B cell (primary cell): ENCODE measurements at regions not wholly inside any gene's neighbourhood (a gene's known extent, or its start where the extent isn't known, plus 50 kb on each side); places are given as distances from the start of the nearest gene placed in this dataset.

Experiments
- ATAC-seq: fragments of 200-7000 bp; cut with Tn5 transposase; one replicate; pipeline ENCODE4 v1.10.0; 2021; ENCODE audit warnings: low read depth, mild to moderate bottlenecking, moderate number of reproducible peaks, moderate library complexity
- CTCF ChIA-PET: fragments of 350-600 bp; sonication (Branson Sonifier 250); formaldehyde crosslinking; loops from one replicate; lab custom pipeline; 2021; ENCODE audit warnings: antibody characterized with exemption, inconsistent platforms; lab: Charles Lee
- POLR2A ChIA-PET: fragments of 350-600 bp; sonication (Branson Sonifier 250); formaldehyde crosslinking; loops from one replicate; lab custom pipeline; 2021; ENCODE audit warnings: antibody characterized with exemption; lab: Charles Lee
- DNase-seq: peaks from one replicate; pipeline ENCODE4 v3.0.0; 2013
- H2AFZ ChIP-seq: 2 replicates; pipeline ENCODE4 v1.6.1; 2012; ENCODE audit warnings: mild to moderate bottlenecking, low read depth, low read length; ENCODE audit not compliant: insufficient read depth, poor library complexity, severe bottlenecking
- H3K27ac ChIP-seq, 2 donors: 1 replicate in 1 of 2; 2 replicates in 1 of 2; pipeline ENCODE4 v1.5.1; 2012 to 2013; ENCODE audit warnings: low read length in 2 of 2, mild to moderate bottlenecking in 2 of 2, moderate library complexity in 1 of 2
- H3K27me3 ChIP-seq, 4 experiments: fragments of 200-600 bp in 1 of 4; sonication (generic) in 1 of 4; replicated peaks in 1 of 4; 1 replicate in 2 of 4; 2 replicates in 2 of 4; pipeline versions ENCODE4 v1.6.1 to v1.7.0; 2013 to 2016; ENCODE audit warnings: low read length in 3 of 4, mild to moderate bottlenecking in 2 of 4, mixed read lengths in 1 of 4, moderate library complexity in 1 of 4; ENCODE audit not compliant: insufficient read depth in 4 of 4, control insufficient read depth in 3 of 4; ENCODE audit errors: control extremely low read depth in 1 of 4
- H3K36me3 ChIP-seq, 2 experiments: replicated peaks in 1 of 2; 1 replicate in 1 of 2; 2 replicates in 1 of 2; pipeline versions ENCODE4 v1.6.1 to v1.7.1; 2013; ENCODE audit warnings: low read length in 1 of 2; ENCODE audit not compliant: insufficient read depth in 2 of 2, control insufficient read depth in 1 of 2; ENCODE audit errors: control extremely low read depth in 1 of 2, extremely low read depth in 1 of 2
- H3K4me1 ChIP-seq, 2 donors: fragments of 200-600 bp in 1 of 2; sonication (generic) in 1 of 2; 1 replicate in 1 of 2; 2 replicates in 1 of 2; pipeline versions ENCODE4 v1.5.1 to v1.6.1; 2013 to 2017; ENCODE audit warnings: low read length in 2 of 2; ENCODE audit not compliant: control insufficient read depth in 2 of 2, insufficient read depth in 2 of 2
- H3K4me2 ChIP-seq: replicated peaks from 2 replicates; pipeline ENCODE3; 2012; ENCODE audit warnings: mild to moderate bottlenecking, low read depth, low read length; ENCODE audit not compliant: poor library complexity, severe bottlenecking
- H3K4me3 ChIP-seq, 5 experiments: fragments of 200-600 bp in 1 of 5; sonication (generic) in 1 of 5; 1 replicate in 3 of 5; 2 replicates in 2 of 5; pipeline versions ENCODE4 v1.5.1 to v1.7.0; 2011 to 2016; ENCODE audit warnings: low read length in 4 of 5, mild to moderate bottlenecking in 4 of 5, low read depth in 2 of 5, control low read depth in 1 of 5, moderate library complexity in 1 of 5; ENCODE audit not compliant: insufficient read depth in 1 of 5; ENCODE audit errors: control extremely low read depth in 1 of 5, extremely low read depth in 1 of 5
- H3K79me2 ChIP-seq: fragments of 200-600 bp; sonication (generic); one replicate; pipeline ENCODE4 v1.6.0; 2016; ENCODE audit warnings: low read length; ENCODE audit not compliant: control insufficient read depth, insufficient read depth
- H3K9ac ChIP-seq: fragments of 200-600 bp; sonication (generic); 2 replicates; pipeline ENCODE4 v1.6.1; 2017; ENCODE audit warnings: mild to moderate bottlenecking, low read length, moderate library complexity
- H3K9me3 ChIP-seq, 3 donors: one replicate each; pipeline versions ENCODE4 v1.6.1 to v1.7.1; 2013; ENCODE audit warnings: low read length in 2 of 3; ENCODE audit not compliant: control insufficient read depth in 2 of 3, insufficient read depth in 1 of 3; ENCODE audit errors: control extremely low read depth in 1 of 3
- H4K20me1 ChIP-seq: 2 replicates; pipeline ENCODE4 v1.6.0; 2012; ENCODE audit warnings: mild to moderate bottlenecking, low read length; ENCODE audit not compliant: insufficient read depth, control insufficient read depth, poor library complexity, severe bottlenecking
- H3K27ac Mint-ChIP-seq: one replicate; pipeline ENCODE4 v1.8.0; 2021; ENCODE audit warnings: mixed read lengths
- H3K27me3 Mint-ChIP-seq: one replicate; pipeline ENCODE4 v1.8.0; 2021; ENCODE audit warnings: mixed read lengths
- H3K4me1 Mint-ChIP-seq: one replicate; pipeline ENCODE4 v1.8.0; 2021; ENCODE audit warnings: mixed read lengths
- H3K4me3 Mint-ChIP-seq: one replicate; pipeline ENCODE4 v1.8.0; 2021; ENCODE audit warnings: mixed read lengths
- H3K9me3 Mint-ChIP-seq: one replicate; pipeline ENCODE4 v1.8.0; 2022; ENCODE audit warnings: mixed read lengths; ENCODE audit not compliant: insufficient read depth
- EZH2 ChIP-seq: IDR thresholded peaks from 2 replicates; pipeline ENCODE4 v1.6.1; 2012; ENCODE audit warnings: borderline replicate concordance, low read depth, mild to moderate bottlenecking, moderate library complexity, low read length; ENCODE audit not compliant: insufficient read depth, poor library complexity, severe bottlenecking
- WGBS: methylation state at CpG from one replicate; pipeline ENCODE4 v1.1.5; 2013; ENCODE audit warnings: missing lambda C conversion rate; ENCODE audit not compliant: insufficient coverage; 5-methylcytosine and 5-hydroxymethylcytosine counted together
- intact Hi-C: fragments of 100-400 bp; cut with micrococcal nuclease; formaldehyde crosslinking; loops from one replicate; pipeline ENCODE4 v1.10.0; 2022
- TF ChIP-seq, protein P1 (sequence below): fragments of 200-600 bp; IDR thresholded peaks from one replicate; pipeline ENCODE4 v1.8.0; 2022; ENCODE audit warnings: antibody characterized with exemption, mild to moderate bottlenecking

GRCh38 chr1:218916720-218917119 lies 257.0 kb upstream of the LYPLAL1 start:
- no peak overlapping the region for H3K9ac ChIP-seq
- no peak for ATAC-seq
- POLR2A ChIA-PET, result no interaction called here
- no peaks in the 10 kb centered on the region for H3K9me3 ChIP-seq
- intact Hi-C loops, result no loop called here
- H3K4me3 ChIP-seq, result no peak overlapping the region
- CTCF ChIA-PET, result no interaction called here
- no peaks in the 10 kb centered on the region for H3K4me1 ChIP-seq
- no peak overlapping the region for H2AFZ ChIP-seq
- H3K4me1 Mint-ChIP-seq, result no peaks in the 10 kb centered on the region
- TF ChIP-seq, protein P1, sequence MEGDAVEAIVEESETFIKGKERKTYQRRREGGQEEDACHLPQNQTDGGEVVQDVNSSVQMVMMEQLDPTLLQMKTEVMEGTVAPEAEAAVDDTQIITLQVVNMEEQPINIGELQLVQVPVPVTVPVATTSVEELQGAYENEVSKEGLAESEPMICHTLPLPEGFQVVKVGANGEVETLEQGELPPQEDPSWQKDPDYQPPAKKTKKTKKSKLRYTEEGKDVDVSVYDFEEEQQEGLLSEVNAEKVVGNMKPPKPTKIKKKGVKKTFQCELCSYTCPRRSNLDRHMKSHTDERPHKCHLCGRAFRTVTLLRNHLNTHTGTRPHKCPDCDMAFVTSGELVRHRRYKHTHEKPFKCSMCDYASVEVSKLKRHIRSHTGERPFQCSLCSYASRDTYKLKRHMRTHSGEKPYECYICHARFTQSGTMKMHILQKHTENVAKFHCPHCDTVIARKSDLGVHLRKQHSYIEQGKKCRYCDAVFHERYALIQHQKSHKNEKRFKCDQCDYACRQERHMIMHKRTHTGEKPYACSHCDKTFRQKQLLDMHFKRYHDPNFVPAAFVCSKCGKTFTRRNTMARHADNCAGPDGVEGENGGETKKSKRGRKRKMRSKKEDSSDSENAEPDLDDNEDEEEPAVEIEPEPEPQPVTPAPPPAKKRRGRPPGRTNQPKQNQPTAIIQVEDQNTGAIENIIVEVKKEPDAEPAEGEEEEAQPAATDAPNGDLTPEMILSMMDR, result no peak
- TF ChIP-seq EZH2, result no peak
- no peaks in the 10 kb centered on the region for H4K20me1 ChIP-seq
- H3K27me3 ChIP-seq, result no peaks in the 10 kb centered on the region
- no peaks in the 10 kb centered on the region for H3K36me3 ChIP-seq
- WGBS, result 81% methylated on average over 2 of the region's 2 CpGs
- H3K27ac Mint-ChIP-seq, result no peak overlapping the region
- no peak overlapping the region for H3K27ac ChIP-seq
- no peaks in the 10 kb centered on the region for H3K9me3 Mint-ChIP-seq
- no peak for DNase-seq
- no peak overlapping the region for H3K4me3 Mint-ChIP-seq
- no peak overlapping the region for H3K4me2 ChIP-seq
- peaks cover 3% of the 10 kb centered on the region for H3K27me3 Mint-ChIP-seq
- no peaks in the 10 kb centered on the region for H3K79me2 ChIP-seq

GRCh38 chr1:218917656-218918055 lies 256.0 kb upstream of the LYPLAL1 start:
- Mint-ChIP-seq H3K4me3 (no peak overlapping the region), H3K9me3 (no peaks in the 10 kb centered on the region), H3K27me3 (peaks cover 3% of the 10 kb centered on the region), H3K4me1 (no peaks in the 10 kb centered on the region), H3K27ac (no peak overlapping the region)
- Histone ChIP-seq H4K20me1 (no peaks in the 10 kb centered on the region), H3K27ac (no peak overlapping the region), H3K9me3 (no peaks in the 10 kb centered on the region), H3K4me1 (no peaks in the 10 kb centered on the region), H3K27me3 (no peaks in the 10 kb centered on the region), H2AFZ (no peak overlapping the region), H3K4me3 (no peak overlapping the region), H3K36me3 (no peaks in the 10 kb centered on the region), H3K9ac (no peak overlapping the region), H3K4me2 (no peak overlapping the region), H3K79me2 (no peaks in the 10 kb centered on the region)
- ChIA-PET CTCF (no interaction called here), POLR2A (no interaction called here)
- TF ChIP-seq, protein P1, result no peak
- no peak for TF ChIP-seq EZH2
- ATAC-seq, result no peak
- intact Hi-C loops, result no loop called here
- WGBS, result no CpG with 5 or more reads among the region's 1 CpG
- no peak for DNase-seq
